GM10266 (cell line): ENCODE measurements at regions not wholly inside any gene's neighbourhood (a gene's known extent, or its start where the extent isn't known, plus 50 kb on each side); places are given as distances from the start of the nearest gene placed in this dataset.

ENCODE experiments used
- DNase-seq: peaks from one replicate; pipeline ENCODE4 v3.0.0; 2012; ENCODE audit errors: extremely low spot score
- TF ChIP-seq, protein P1 (sequence below): IDR thresholded peaks from 2 replicates; pipeline ENCODE4 v1.5.1; 2012; ENCODE audit warnings: mild to moderate bottlenecking, low read depth; ENCODE audit not compliant: control insufficient read depth, insufficient read depth; ENCODE audit errors: missing control alignments

DNA sequence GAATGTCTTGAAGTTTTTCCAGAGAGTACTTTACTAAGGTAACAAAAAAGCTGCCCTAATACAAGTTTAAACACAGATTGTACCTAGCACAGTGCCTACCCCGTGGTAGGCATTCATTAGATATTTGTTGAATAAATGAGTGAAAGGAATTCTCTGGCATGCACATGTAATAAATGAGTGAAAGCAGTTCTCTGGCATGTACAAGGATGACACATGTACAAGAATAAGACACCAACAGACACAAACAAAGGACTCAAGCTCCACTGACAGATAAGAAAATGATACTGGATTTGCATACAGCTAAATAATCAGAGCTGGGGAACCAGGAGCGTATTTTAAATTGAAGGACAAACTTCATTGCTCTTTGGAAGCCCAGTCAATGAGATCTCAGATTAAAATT lies 535.8 kb downstream of the EFNA5 start:
- TF ChIP-seq, protein P1, sequence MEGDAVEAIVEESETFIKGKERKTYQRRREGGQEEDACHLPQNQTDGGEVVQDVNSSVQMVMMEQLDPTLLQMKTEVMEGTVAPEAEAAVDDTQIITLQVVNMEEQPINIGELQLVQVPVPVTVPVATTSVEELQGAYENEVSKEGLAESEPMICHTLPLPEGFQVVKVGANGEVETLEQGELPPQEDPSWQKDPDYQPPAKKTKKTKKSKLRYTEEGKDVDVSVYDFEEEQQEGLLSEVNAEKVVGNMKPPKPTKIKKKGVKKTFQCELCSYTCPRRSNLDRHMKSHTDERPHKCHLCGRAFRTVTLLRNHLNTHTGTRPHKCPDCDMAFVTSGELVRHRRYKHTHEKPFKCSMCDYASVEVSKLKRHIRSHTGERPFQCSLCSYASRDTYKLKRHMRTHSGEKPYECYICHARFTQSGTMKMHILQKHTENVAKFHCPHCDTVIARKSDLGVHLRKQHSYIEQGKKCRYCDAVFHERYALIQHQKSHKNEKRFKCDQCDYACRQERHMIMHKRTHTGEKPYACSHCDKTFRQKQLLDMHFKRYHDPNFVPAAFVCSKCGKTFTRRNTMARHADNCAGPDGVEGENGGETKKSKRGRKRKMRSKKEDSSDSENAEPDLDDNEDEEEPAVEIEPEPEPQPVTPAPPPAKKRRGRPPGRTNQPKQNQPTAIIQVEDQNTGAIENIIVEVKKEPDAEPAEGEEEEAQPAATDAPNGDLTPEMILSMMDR = no peak
- no peak for DNase-seq

DNA sequence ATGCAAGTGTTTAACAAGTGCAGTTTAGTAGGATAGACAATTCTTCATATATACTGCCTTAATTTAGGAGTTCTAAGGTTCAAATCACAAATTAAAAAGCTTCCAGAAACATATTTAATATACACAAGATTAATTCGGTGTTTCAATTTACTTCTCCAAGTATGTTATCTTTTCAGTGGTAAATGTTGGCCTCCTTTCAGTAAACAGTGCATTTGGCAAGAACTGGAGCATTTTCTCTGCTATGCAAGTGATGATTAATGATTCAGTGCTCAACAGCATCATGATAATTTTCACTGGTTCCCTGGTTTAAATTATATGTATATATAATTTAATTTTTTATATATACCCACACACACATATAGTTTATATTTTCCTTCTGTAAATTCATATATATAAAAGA lies 541.7 kb downstream of the EFNA5 start:
- TF ChIP-seq, protein P1 = no peak
- no peak for DNase-seq

DNA sequence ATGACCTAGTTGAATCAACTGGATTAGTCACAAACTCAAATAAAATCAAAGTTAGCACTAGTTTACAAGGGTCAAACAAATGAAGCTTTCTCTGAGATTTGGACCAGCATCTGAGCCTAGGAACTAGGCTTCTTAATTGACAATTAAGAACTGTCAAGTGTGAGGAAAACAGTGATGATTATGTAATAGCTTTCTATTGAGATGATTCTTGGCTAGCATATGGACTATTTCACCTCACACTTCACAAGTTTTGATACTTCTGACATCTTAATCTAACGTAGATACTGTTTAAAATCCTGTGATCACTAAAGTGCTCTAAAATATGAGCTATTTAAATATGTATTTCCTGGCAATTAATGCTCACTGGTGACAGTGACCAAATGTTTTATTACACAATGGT lies 542.9 kb downstream of the EFNA5 start:
- TF ChIP-seq, protein P1 = no peak

DNA sequence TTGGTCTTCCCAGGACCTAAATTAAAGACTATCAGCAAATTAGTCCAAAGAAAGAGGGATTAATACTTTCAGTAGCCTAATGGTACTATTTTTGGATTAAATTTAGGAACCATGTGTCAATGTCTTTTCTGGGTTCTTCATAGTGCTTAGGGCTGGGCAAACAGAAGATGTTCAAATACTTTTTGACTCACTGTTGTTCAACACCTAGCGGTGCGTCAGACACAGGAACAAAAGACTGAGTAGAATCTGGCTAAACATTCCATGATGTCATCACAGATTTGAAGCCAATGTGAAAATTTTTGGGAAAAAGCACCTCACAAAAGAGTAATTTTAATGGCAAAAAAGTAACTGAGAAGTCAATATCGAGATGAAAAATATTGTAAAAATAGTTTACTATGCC lies 544.4 kb downstream of the EFNA5 start:
- DNase-seq = no peak
- TF ChIP-seq, protein P1 = no peak

More for the DNA sequence above, 542.9 kb downstream of the EFNA5 start:
- no peak for DNase-seq

DNA sequence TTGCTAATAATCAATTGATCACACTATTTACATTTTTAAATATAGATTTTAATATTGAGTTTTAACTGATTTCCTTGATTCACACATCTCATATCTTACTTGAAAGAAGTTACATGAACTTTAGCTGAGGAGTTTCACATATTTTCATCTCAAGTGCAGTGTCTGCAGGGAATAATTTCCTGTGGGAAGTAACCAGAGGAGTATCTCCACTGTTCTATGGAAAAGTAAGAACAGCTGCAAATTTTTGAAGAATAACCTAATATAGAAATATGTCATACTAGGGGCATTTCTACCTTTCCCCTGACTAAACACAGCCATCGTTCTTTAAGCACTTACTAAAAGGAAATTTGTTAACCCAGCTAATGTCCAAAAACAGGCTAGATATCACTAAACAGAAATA lies 546.4 kb downstream of the EFNA5 start:
- DNase-seq = no peak
- TF ChIP-seq, protein P1 = no peak

DNA sequence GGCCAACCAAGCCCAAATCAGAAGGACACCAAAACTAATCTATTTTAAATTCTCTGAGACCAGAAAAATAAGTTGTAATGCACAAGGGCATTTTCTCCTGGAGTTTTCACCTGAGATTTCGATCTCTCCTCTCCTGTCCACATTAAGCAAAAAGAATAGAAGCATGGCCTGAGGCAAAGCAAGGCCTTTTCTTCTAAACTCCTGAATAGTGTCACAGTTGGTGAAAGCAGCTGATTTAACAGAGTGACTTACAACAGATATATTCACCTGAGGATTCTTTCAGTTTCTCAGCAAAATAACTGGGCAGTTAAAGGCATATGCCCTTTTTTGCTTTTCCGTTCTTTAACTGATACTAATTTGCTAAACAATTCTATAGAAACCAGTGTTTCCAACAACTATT lies 547.7 kb downstream of the EFNA5 start:
- no peak for DNase-seq
- TF ChIP-seq, protein P1 = no peak

DNA sequence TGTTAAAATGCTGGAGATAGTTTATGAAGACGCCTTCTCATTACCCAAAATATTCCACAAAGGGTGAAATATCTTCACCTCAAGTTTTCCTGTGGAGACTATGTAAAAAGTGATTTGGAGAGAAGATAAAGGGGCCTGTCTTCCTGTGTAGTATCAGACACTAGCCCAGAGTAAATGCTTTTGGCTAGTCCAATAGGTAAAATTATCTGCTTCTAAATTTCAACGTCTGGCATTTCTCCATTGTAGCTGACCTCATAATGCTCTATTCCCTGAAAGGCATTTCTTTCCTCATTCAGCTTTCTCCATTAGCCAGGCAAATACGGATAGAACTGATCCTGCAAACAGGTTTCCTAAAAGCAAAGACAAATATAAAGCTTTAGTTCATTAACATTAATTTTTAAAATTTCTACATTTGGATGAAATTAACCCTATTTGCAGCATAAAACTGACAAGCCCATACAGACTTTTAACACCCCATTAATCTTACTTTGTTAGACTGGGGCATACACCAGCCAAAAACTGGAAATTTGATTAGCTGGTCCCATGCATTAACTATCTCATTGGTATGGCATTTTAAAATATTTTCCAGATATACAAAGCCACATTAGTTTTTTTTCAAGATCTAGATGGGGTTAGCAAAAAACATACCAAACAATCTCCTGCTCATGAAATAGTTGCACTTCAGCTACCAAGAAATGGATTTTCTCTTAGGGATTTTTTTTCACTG lies 548.8 kb downstream of the EFNA5 start:
- TF ChIP-seq, protein P1 = no peak
- no peak for DNase-seq
